SKM-1 treated with dmso at 0.1 percent for 144 hours (cell line): ENCODE measurements at regions not wholly inside any gene's neighbourhood (a gene's known extent, or its start where the extent isn't known, plus 50 kb on each side); places are given as distances from the start of the nearest gene placed in this dataset.

Source experiments
- DNase-seq: peaks from one replicate; lab custom pipeline; 2025; ENCODE audit not compliant: unreplicated experiment; lab: John Stamatoyannopoulos, UW

DNA sequence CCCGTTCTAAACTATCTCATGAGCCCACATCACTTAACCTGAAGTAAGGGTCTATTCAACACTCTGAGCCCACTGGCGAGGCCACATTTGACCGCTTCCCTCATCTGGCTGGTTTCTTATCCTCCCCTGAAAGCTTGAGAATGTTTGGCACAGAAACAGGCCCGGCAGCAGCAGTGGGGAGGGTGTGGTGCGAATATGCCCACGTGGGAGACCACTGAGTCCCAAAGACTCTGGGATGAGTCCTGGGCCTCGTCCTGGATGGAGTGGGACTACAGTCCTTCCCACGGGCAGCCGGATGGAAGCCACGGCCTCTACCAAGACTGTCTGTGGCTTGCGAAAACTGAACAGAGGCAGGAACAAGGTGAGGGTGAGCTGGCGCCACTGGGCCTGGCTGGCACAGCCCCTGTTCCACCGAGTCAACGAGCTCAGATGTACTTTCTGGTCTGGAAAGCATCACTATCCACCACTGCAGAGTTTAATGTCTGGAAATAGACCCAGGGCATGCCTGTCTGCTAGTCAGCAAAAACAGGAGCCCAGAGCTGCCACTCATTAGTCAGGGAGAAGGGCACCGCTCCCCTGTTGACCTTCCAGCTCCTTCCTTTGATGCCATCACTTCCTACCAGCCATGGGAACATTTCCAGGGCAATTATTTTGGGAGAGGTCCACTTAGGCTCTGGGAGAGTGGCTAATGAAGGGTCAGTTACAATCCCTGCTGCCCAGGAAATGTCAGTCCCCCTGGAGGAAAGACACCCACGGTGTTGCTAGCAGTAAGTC is 386.6 kb downstream of the MATN1 start:
- DNase-seq = no peak

DNA sequence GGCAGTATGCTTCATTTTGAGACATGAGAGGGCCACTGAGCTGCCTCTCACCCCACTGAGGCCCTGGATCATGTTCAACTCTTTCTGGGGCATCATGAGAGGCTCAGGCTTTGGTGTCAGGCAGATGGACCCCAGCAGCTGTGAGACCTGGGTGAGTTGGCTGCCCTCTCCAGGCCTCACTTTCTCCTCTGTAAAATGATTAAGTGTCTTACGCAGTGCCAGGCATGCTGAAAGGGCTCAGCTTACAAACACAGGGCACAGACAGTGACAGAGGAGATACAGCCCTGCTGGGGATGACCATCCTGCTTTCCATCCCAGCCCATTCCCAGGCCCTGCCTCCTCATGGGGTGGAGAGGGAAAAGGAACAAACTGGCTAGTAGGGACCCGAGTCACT is 387.4 kb downstream of the MATN1 start:
- no peak for DNase-seq

DNA sequence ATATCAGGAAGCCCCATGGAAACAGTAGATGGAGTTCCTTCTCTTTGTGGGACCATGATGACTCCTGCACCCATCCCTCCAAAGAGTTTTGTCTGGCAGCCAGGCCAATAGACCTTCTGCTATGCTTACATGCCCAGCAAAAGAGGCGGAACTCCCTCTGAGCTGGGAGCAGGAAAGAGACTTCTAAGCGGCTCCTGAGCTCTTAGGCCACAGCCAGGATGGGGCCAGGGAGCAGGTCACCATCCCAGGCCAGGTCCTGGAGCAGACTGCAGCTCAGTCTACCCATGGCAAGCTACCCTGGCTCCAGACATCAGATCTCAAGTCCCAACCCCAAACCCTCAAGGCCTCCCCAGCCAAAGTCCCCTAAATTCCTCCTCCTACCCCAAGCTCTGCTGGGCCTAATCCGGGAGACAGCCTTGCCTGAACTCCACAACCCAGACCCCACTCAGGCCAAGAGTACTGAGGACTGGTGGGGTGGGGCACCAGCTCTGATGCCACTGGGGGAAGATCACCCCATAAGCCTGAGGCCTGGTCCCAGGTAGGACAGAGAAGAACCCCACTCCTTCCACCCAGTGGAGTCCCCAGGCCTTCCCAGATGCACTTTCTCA is 387.9 kb downstream of the MATN1 start:
- no peak for DNase-seq

DNA sequence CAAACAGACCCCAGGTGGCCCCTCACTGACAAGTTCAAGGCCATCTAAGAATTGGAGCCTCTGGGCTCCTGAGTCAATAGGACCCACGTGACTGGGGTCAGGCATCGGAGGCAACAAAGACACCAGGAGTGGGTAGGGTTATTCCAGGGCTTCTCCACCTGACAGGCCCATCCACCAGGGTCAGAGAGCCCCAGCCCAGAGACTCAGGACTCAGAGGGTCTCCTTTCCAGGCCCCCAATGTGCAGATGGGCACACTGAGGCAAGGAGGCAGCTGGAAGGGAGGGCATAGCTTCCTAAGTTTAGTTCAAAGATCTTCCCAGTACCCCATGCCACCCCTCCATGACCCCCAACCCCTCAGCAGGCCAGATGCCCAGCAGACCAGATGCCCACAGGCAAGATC is 388.6 kb downstream of the MATN1 start:
- DNase-seq = no peak

DNA sequence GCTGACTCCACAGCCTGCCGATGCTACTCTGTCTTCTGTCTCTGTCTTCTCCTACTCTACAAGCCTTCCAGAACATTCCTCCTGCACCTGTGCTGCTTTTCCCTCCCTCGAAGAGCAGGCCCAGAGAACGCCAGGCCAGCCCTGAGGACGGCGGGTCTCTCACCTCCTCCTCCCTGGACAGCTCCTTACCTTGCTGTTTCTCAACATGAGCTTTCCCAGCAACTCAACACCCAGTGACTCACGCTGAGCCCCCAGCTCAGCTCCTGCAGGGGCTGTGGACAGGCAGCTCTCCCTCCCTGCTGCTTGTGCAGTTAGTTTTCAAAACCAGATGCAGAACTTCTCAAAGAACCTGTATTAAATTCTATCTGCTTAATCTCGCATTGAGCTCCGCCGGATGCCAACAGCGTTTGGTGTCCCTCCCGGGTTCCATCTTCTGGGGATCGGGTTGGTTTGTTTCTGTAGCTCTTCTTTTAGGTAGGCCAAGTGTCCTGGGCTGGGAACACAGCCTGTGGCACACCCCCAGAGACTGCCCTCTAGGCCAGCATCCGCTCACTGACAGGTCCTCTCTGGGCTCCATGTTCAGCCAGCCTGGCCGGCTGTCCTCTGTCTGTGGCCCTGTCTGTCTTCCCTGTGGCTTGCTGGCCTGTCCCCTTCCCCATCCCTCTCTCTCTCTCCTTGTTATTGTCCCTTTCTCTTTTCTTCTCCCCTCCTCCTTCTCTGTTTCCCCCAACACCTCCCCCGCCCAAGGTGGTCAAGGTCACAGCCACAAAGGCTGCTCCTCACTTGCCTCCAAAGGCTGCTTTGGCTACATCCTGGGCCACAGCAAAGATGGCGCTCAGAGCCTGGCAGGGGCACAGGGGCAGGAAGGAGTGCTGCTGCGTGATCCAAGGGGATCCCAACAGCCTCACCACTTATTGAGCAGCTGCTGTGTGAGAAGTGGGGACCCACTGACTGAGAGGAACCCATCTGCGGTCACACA is 391.0 kb downstream of the MATN1 start:
- no peak for DNase-seq

DNA sequence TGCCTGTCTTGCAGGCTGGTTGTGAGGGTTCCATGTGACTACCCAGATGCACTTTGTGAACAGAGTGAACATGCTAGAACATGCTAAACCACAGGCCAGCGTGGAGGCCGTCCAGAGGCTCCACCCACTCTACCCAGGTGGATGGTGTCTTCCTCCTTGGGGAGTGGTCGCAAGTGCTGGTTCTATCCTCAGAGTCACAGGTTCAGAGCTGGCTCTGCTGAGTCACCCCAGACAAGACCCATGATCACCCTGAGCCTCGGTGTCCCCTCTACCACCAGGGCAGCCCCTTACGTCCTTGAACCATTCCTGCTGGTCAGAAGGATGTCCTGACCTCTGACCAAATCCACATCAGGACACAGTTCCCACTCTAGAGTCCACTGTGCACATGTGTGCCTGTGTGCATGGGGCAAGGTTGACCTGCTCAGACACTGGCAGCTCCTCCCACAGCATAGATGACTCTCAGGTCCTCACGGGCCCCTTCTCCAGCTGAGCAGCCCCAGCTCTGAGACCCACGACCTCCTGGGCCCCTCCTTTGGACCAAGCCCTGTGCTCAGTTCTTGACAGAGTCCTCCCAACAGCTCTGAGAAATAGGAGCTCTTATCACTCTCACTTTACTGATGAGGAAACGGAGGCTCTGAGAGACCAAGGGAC is 391.8 kb downstream of the MATN1 start:
- DNase-seq = no peak

DNA sequence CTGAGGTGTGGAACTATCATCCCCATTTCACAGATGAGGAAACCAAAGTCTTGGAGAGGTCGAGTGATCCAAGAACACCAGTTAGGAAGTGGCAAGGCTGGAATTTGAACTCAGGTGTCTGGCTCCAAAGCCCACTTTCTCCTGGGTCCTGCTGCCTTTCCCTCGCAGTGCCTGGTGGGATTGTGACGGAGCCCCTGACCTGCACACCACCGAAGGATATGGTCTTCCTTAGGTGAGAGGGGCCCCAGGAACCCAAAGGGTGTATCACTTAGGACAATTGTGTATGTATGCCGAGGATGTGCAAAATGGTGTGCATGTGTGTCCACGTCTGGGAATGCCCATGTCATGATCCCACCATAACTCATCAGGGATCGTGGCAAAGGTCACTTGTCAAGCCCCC is 392.7 kb downstream of the MATN1 start:
- DNase-seq = no peak

DNA sequence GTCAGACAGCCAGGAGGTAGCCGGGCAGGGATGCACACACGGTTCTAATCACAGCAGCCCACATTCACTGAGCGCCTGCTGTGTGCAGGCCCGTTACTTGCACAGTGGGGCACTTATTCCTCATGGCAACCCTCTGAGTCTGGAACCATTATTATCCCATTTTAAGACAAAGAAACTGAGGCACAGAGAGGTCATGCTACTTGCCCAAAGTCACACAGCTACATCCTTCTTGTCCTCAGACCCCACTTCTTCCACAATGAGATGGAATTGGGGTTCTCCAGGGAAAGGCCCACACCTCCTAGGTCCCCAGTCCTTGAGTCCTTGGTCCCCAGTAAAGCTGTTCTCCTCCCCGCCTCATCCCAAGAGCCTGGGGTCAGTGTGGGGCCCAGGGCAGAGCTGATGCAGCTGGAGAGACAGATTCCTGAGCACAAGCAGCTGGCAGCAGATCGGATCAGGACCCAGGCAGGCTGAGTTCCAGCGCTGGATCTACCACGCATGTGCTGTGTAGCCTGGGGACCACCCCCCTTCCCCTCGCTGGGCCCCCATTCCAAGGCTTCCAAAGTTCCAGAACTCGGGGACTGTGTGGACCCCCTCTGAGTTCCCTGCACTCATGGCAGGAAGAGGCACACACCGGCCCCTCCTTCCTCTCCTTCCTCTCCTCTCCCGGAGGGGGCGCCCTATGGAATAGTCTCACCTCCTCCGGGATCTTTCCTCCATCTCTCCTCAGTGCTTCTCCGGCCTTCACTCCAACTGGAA is 393.4 kb downstream of the MATN1 start:
- DNase-seq = no peak

DNA sequence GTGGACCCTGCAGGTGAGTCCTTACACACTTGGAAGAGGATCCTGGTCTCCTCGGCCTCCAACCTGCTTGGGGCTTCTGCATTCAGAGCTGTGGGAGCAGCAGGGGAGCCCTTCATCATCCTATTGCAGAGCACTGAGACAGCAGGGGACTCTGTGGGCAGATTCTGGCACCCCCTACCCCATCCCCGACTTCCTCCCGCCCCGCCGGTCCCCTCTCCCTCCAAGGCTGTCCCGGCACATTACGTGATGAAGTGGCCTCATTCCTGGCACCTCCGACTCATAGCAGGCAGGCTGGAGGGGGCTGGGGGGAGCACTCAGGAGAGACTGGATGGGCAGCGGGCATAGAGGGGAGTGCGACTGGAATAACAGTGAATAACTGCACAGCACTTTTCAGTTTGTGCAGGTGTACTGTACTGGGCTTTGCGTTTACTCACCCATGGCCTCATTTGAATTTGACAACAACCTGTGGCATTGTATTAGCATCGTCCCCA is 394.1 kb downstream of the MATN1 start:
- no peak for DNase-seq

DNA sequence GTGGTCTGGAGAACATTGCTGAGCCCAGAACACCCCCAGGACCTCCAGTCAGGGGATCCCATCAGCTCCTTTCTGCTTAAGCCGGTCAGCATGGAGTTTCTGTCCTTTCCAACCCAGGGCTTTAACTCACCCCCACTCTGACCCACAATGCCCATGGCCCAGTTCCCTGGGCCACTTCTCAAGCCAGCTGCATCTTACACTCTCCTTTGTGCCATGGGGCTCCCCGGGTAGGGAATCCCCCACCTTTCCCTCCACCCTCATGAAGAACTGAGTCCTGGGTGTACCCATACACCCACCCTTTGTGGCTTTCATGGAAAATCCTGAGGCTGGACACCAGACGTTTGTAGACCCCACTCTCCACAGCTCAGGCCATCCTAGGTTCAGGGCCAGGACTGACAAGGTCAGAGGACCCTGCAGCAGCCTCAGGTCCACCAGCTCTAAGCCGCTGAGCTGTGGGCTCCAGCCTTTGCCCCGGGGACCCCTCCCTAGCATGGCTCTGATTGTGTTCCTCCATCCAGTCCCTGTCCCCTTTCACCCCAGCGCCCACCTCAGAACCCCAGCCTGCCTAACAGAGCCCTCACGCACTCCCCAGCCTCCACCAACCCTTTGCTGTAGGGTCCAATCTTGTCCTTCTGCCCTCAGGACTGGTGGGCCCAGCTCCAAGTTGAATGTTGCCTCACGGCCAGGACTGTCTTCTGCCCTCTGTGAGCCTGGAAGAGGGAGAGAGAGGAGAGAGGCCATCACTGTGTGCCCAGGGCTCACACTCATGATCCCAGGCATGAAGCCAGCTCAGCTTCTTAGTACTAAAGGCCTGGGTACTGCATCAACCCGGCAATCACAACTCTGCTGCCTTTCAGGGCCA is 394.8 kb downstream of the MATN1 start:
- no peak for DNase-seq

DNA sequence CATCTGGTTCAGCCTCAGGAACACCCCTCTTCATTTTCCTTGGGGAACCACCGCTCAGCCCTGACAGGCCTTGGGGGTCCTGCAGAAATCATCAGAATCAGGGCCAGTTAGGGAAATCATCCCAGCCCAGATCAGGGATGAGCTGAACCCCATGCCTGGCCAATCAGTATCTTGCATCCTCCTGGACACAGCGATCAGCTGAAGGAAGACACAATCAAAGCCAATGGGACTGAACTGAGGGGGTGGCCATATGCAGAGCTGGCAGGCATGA is 395.4 kb downstream of the MATN1 start:
- DNase-seq = no peak

DNA sequence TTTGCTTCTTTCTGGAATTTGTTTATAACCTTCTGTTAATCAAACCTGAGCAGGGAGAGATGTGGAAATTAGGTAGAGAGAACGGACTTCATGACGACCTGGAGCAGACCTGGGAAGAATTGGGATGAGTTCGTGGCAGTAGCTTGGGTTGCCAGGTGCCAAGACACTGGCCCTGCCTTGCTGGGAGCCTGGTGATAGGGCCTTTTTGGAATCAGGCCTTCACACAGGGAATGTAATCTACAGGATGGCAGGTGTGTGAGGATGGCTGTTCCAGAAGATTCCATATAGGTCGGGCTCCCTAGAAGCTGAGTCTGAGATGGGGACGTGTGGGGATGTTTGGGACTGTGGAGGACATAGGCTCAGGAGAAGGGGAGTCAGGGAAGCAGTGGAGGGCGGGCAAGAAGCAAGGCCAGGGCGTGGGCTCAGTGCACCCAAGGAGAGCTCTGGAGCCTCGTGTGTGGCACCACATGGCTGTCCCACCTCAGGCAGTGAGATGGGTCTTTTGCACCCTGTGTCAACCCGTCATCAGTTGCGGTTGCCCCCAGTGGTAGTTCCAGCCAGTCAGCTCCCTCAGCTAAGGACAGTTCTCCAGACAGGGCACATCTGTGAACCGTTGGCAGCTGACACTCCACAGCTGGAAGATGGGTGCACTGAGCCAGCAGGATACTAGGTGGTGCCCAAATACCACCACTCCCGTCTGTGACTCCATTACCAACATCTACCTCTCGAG is 395.9 kb downstream of the MATN1 start:
- no peak for DNase-seq

DNA sequence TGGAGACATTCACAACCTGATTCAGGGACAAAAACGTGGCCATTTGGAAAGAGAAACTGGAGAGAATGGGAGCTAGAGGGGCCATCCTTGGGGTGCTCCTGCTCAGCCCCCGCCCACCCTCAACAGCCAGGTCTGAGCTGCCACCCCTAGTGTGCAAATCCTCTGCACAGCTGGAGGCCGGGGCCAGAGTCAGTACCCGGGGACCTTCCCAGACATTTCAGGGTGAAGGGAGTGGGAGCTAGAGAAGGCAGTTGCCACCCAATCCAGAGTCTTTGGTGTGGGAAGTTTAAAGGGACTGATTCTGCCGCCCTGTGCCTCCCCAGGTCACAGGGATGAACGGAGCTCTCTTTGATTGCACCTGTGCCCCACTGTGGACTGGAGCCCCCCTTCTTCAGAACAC is 397.4 kb downstream of the MATN1 start:
- DNase-seq = no peak

DNA sequence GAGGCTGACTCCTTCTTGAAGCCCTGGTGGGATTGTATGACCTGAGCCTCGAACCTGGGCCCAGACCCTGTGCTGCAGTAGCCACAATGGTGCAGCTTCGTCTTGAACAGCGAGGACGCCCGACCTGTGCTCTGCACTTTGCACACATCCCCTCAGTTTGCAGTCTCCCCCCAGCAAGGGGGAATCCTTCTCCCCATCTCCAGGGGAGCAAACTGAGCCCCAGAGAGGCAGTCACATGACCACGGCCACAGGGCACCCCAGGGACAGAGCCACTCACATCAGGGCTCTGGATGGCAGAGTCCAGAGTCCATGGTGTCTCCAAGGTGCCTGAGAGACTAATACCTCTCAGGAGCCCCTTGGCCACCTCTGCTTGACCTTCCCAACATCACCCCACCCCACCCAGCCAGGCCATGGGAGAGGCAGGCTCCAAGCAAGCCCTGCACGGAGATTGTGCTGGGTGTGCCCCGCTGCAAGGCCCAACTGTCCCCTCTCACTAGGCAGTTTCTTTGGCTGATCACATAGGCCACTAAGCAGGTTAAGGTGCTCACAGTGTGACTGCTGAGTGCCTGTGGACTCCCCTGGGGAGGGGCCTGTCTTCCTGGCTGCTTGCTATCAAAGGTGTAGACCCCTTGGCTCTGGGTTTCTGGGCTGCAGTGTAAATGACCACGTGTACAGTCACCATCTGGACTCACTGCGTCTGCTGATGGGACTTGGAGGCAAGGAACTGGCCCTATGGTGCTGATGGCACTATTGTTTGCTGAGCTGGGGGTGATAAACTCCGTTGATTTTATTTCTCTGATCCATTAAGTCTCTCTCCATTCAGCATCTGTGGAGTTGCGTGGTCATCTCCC is 398.1 kb downstream of the MATN1 start:
- no peak for DNase-seq

DNA sequence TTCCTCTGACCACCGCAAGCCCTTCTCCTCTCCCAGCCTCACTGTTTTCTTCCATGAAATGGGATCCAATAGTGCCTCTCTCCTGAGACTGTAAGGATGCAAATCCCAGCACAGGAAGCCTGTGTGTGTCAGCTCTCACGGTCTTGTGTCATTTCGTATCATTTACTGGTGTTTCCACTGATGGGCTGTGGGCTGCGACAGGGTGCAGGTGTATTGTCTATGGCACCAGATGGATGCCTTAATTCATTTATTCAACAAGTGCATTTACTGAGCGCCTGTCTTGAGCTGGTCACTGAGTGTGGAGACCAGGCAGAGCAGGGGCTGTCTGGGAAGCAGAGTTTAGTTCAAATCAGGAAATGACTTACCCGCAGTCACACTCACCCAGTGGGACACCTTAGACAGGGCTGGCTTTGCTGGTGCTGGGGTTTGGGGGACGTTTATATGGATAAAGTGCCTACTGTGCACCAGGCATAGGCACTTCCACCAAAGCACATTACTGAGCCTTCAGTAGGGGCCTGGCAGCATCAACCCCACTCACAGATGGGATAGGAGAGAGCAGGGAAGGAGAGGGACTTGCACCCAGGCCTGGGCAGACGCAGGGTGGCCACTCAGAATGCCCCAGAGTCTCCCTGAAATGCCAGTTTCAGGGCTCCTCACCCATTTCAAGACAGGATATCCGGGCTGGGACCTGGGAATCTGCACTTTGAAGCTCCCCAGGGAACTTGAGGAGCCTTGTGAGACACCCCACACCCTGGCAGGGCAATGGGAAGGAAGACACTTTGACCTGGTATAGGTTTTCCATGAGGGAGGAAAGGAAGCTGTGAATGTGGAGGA is 398.9 kb downstream of the MATN1 start:
- DNase-seq = no peak

DNA sequence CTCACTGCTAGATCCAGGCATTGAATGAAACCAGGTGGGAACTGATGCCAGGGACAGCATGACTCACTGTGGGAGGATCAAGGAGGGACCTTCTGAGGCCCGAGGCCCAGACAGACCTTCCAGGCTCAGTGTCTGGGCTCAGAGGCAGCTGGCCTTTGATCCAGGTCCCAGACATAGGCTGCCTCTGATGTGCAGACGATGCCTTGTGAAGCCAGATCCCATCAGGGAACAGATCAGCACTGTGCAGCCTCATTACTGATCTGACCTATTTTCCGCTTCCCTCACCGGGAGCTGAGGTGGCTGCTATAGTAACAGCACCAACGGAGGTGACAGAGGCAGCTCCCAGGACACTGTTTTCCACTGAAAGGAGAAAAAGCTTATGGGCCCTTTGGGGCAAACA is 399.5 kb downstream of the MATN1 start:
- DNase-seq = no peak

DNA sequence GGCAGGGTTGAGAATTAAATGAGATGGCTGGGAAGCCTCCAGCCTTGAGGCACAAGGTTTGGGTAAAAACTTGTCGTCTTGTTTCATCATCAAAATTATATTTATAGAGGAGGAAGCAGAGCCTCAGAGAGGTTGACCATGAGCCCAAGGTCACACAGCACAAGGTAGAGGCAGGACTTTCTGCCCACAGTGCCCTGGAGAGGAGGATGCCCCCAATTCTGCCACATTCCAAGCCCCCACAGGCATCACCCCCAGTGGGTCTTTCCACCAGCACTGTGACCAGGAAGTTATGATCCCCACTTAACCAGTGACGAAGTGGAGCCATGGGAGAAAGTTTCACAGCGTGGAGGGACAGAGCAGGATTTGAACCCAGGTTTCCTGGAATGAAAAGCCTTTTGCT is 400.0 kb downstream of the MATN1 start:
- no peak for DNase-seq
